CD14-positive monocyte (primary cell): ENCODE measurements at regions not wholly inside any gene's neighbourhood (a gene's known extent, or its start where the extent isn't known, plus 50 kb on each side); places are given as distances from the start of the nearest gene placed in this dataset.
"Not testable (repeated sequence)": the region's sequence is repeated elsewhere in the genome, so short reads cannot be mapped to it uniquely, and the experiment has no call there.

Source experiments
- DNase-seq, 3 donors: peaks; one replicate each; pipeline ENCODE4 v3.0.0-alpha.2; 2011 to 2022
- H2AFZ ChIP-seq: 2 replicates; pipeline ENCODE4 v1.6.0; 2012; ENCODE audit warnings: mild to moderate bottlenecking, low read depth, low read length, inconsistent platforms; ENCODE audit not compliant: insufficient read depth, poor library complexity, severe bottlenecking
- H3K27ac ChIP-seq, 2 donors: 1 replicate in 1 of 2; 2 replicates in 1 of 2; pipeline ENCODE4 v1.5.1; 2012 to 2013; ENCODE audit warnings: low read length in 2 of 2, control low read depth in 1 of 2, inconsistent platforms in 1 of 2, low read depth in 1 of 2, mild to moderate bottlenecking in 1 of 2
- H3K27me3 ChIP-seq, 2 donors: one replicate each; pipeline versions ENCODE4 v1.6.0 to v1.6.1; 2011 to 2013; ENCODE audit warnings: low read length in 2 of 2; ENCODE audit not compliant: control insufficient read depth in 2 of 2, insufficient read depth in 2 of 2
- H3K36me3 ChIP-seq, 2 donors: replicated peaks in 1 of 2; 1 replicate in 1 of 2; 2 replicates in 1 of 2; pipeline versions ENCODE4 v1.5.1 to v1.6.1; 2012 to 2013; ENCODE audit warnings: low read length in 2 of 2, control low read depth in 1 of 2, inconsistent platforms in 1 of 2, mild to moderate bottlenecking in 1 of 2; ENCODE audit not compliant: insufficient read depth in 2 of 2, control insufficient read depth in 1 of 2
- H3K4me1 ChIP-seq, 2 donors: 1 replicate in 1 of 2; 2 replicates in 1 of 2; pipeline versions ENCODE4 v1.5.1 to v1.6.1; 2012 to 2013; ENCODE audit warnings: low read length in 2 of 2, control low read depth in 1 of 2, inconsistent platforms in 1 of 2, mild to moderate bottlenecking in 1 of 2, moderate library complexity in 1 of 2; ENCODE audit not compliant: insufficient read depth in 2 of 2, control insufficient read depth in 1 of 2
- H3K4me2 ChIP-seq: replicated peaks from 2 replicates; pipeline ENCODE3; 2012; ENCODE audit warnings: low read length, moderate library complexity, mild to moderate bottlenecking; ENCODE audit not compliant: poor library complexity, severe bottlenecking; ENCODE audit errors: extremely low read depth
- H3K4me3 ChIP-seq, 3 experiments: fragments of 200-600 bp in 1 of 3; sonication (generic) in 1 of 3; replicated peaks in 1 of 3; 1 replicate in 2 of 3; 2 replicates in 1 of 3; pipeline ENCODE4 v1.5.1; 2011 to 2013; ENCODE audit warnings: low read length in 3 of 3, mild to moderate bottlenecking in 3 of 3, control low read depth in 2 of 3, low read depth in 2 of 3, inconsistent platforms in 1 of 3, moderate library complexity in 1 of 3
- H3K79me2 ChIP-seq: 2 replicates; pipeline ENCODE4 v1.6.0; 2012; ENCODE audit warnings: mild to moderate bottlenecking, control low read depth, inconsistent platforms, low read length, moderate library complexity; ENCODE audit not compliant: insufficient read depth
- H3K9ac ChIP-seq: 2 replicates; pipeline ENCODE4 v1.6.0; 2017; ENCODE audit warnings: low read length, mild to moderate bottlenecking; ENCODE audit not compliant: insufficient read depth, poor library complexity, severe bottlenecking
- H3K9me3 ChIP-seq, 2 donors: replicated peaks in 1 of 2; 1 replicate in 1 of 2; 2 replicates in 1 of 2; pipeline versions ENCODE4 v1.5.1 to v1.6.1; 2012 to 2013; ENCODE audit warnings: low read length in 2 of 2, control low read depth in 1 of 2; ENCODE audit not compliant: control insufficient read depth in 1 of 2, insufficient read depth in 1 of 2
- H4K20me1 ChIP-seq: 2 replicates; pipeline ENCODE4 v1.6.0; 2012; ENCODE audit warnings: mild to moderate bottlenecking, low read length, control low read depth, moderate library complexity; ENCODE audit not compliant: insufficient read depth
- H3K27ac Mint-ChIP-seq, 7 donors: one replicate each; pipeline ENCODE4 v1.8.0; 2020; ENCODE audit warnings: mild to moderate bottlenecking in 7 of 7, mixed read lengths in 7 of 7, moderate library complexity in 6 of 7, inconsistent platforms in 2 of 7
- H3K27me3 Mint-ChIP-seq, 3 donors: one replicate each; pipeline ENCODE4 v1.8.0; 2021 to 2022; ENCODE audit warnings: low read depth in 3 of 3, mild to moderate bottlenecking in 3 of 3, mixed read lengths in 3 of 3, moderate library complexity in 3 of 3, inconsistent platforms in 1 of 3
- H3K36me3 Mint-ChIP-seq, 2 donors: one replicate each; pipeline ENCODE4 v1.8.0; 2020; ENCODE audit warnings: mixed read lengths in 2 of 2, inconsistent platforms in 1 of 2, mild to moderate bottlenecking in 1 of 2
- H3K4me1 Mint-ChIP-seq: one replicate; pipeline ENCODE4 v1.8.0; 2020; ENCODE audit warnings: mild to moderate bottlenecking, mixed read lengths
- H3K4me3 Mint-ChIP-seq, 2 donors: one replicate each; pipeline ENCODE4 v1.8.0; 2020; ENCODE audit warnings: mild to moderate bottlenecking in 2 of 2, mixed read lengths in 2 of 2, moderate library complexity in 1 of 2
- H3K9me3 Mint-ChIP-seq, 7 donors: one replicate each; pipeline ENCODE4 v1.8.0; 2020 to 2022; ENCODE audit warnings: mixed read lengths in 7 of 7, mild to moderate bottlenecking in 6 of 7, moderate library complexity in 6 of 7, inconsistent platforms in 2 of 7
- CTCF ChIP-seq: fragments of 200-600 bp; IDR thresholded peaks from one replicate; pipeline ENCODE4 v1.8.0; 2022; ENCODE audit warnings: antibody characterized with exemption, mild to moderate bottlenecking
- WGBS: methylation state at CpG from one replicate; pipeline ENCODE4 v1.1.5; 2013; ENCODE audit warnings: missing lambda C conversion rate; ENCODE audit not compliant: insufficient coverage; 5-methylcytosine and 5-hydroxymethylcytosine counted together
- intact Hi-C, 2 donors: fragments of 100-400 bp; cut with micrococcal nuclease; formaldehyde crosslinking; loops; one replicate each; pipeline versions ENCODE4 v1.15.0 to v1.15.1; 2023

- H3K27ac Mint-ChIP-seq, result no peak overlapping the region
- no peak overlapping the region for H3K4me3 ChIP-seq
These were observed 368.7 kb downstream of the CDH19 start for GRCh38 chr18:66235206-66235605.

GRCh38 chr18:66226782-66227181 lies 377.1 kb downstream of the CDH19 start:
- Histone ChIP-seq H3K4me2 (no peak overlapping the region), H3K36me3 (no peaks in the 10 kb centered on the region), H2AFZ (no peak overlapping the region), H4K20me1 (no peaks in the 10 kb centered on the region), H3K9me3 (peaks cover 0 to 5% of the 10 kb centered on the region in 2 donors), H3K27me3 (no peaks in the 10 kb centered on the region), H3K27ac (no peak overlapping the region), H3K9ac (no peak overlapping the region), H3K79me2 (no peaks in the 10 kb centered on the region), H3K4me3 (no peak overlapping the region), H3K4me1 (no peaks in the 10 kb centered on the region)
- no peak for TF ChIP-seq CTCF
- H3K4me1 Mint-ChIP-seq, result no peaks in the 10 kb centered on the region
- H3K27me3 Mint-ChIP-seq, result peaks cover 0 to 2% (median 0%) of the 10 kb centered on the region in 3 donors
- no peak for DNase-seq
- intact Hi-C loops, result no loop called here
- H3K4me3 Mint-ChIP-seq, result no peak overlapping the region
- H3K36me3 Mint-ChIP-seq, result no peaks in the 10 kb centered on the region
- no CpG with 5 or more reads among the region's 2 CpGs for WGBS
- no peak overlapping the region for H3K27ac Mint-ChIP-seq
- H3K9me3 Mint-ChIP-seq, result peaks cover 0 to 5% (median 2%) of the 10 kb centered on the region in 7 donors

More at GRCh38 chr18:66235206-66235605, 368.7 kb downstream of the CDH19 start:
- intact Hi-C loops, result no loop called here
- no peak overlapping the region for H3K4me3 Mint-ChIP-seq
- 83% methylated on average over 2 of the region's 2 CpGs for WGBS
- H3K79me2 ChIP-seq, result no peaks in the 10 kb centered on the region
- no peaks in the 10 kb centered on the region for H3K36me3 ChIP-seq
- H3K9ac ChIP-seq, result no peak overlapping the region
- peaks cover 0 to 3% of the 10 kb centered on the region in 2 donors for H3K9me3 ChIP-seq
- no peak overlapping the region for H2AFZ ChIP-seq
- no peaks in the 10 kb centered on the region for H3K27me3 ChIP-seq
- no peaks in the 10 kb centered on the region for H3K36me3 Mint-ChIP-seq
- TF ChIP-seq CTCF, result no peak
- no peak overlapping the region for H3K4me2 ChIP-seq
- no peaks in the 10 kb centered on the region for H3K4me1 Mint-ChIP-seq
- H3K9me3 Mint-ChIP-seq, result peaks cover 0 to 9% (median 2%) of the 10 kb centered on the region in 7 donors
- no peaks in the 10 kb centered on the region for H4K20me1 ChIP-seq
- no peaks in the 10 kb centered on the region for H3K4me1 ChIP-seq
- H3K27ac ChIP-seq, result no peak overlapping the region
- DNase-seq, result no peak
- peaks cover 0 to 3% (median 0%) of the 10 kb centered on the region in 3 donors for H3K27me3 Mint-ChIP-seq

GRCh38 chr18:66223317-66223716 lies 380.6 kb downstream of the CDH19 start:
- H3K4me1 ChIP-seq, H3K9me3 ChIP-seq, H3K4me3 ChIP-seq, H3K27ac ChIP-seq, H3K27me3 Mint-ChIP-seq, DNase-seq, H3K4me3 Mint-ChIP-seq, H4K20me1 ChIP-seq, H3K27me3 ChIP-seq, H3K4me1 Mint-ChIP-seq, H3K9ac ChIP-seq, H3K36me3 ChIP-seq, H3K9me3 Mint-ChIP-seq, H3K79me2 ChIP-seq, intact Hi-C loops, H3K27ac Mint-ChIP-seq, H3K36me3 Mint-ChIP-seq, H3K4me2 ChIP-seq, H2AFZ ChIP-seq: not testable (repeated sequence)
- WGBS, result 88% methylated on average over 12 of the region's 12 CpGs
